Panc1 (cell line): ENCODE measurements at regions not wholly inside any gene's neighbourhood (a gene's known extent, or its start where the extent isn't known, plus 50 kb on each side); places are given as distances from the start of the nearest gene placed in this dataset.

Source experiments
- ATAC-seq: fragments of 200-7000 bp; cut with Tn5 transposase; 2 replicates; pipeline ENCODE4 v1.9.1; 2020; ENCODE audit warnings: mild to moderate bottlenecking, moderate library complexity
- BruUV-seq: library from RNA; stranded (reverse); fragments of 400-500 nt; replicated peaks from 2 replicates; lab custom pipeline; 2021; lab: Mats Ljungman, UMichigan
- CTCF ChIA-PET: fragments of 300-600 bp; sonication (Branson Sonifier 250); formaldehyde crosslinking; loops from one replicate; lab custom pipeline; 2022; ENCODE audit warnings: antibody characterized with exemption; lab: Charles Lee
- POLR2A ChIA-PET: fragments of 300-600 bp; sonication (Branson Sonifier 250); formaldehyde crosslinking; loops from one replicate; lab custom pipeline; 2022; ENCODE audit warnings: antibody characterized with exemption; lab: Charles Lee
- DNase-seq: peaks from one replicate; pipeline ENCODE4 v3.0.0-alpha.2; 2010; ENCODE audit warnings: low read depth, low spot score
- H3K27ac ChIP-seq: 2 replicates; pipeline ENCODE4 v1.5.1; 2011; ENCODE audit warnings: mild to moderate bottlenecking, low read length, inconsistent platforms
- H3K27me3 ChIP-seq: fragments of 200-500 bp; sonication (Bioruptor generic); 2 replicates; pipeline ENCODE4 v1.6.0; 2014; ENCODE audit warnings: low read length, inconsistent platforms; ENCODE audit not compliant: control insufficient read depth, insufficient read depth
- H3K36me3 ChIP-seq: fragments of 200-500 bp; sonication (Bioruptor generic); 2 replicates; pipeline ENCODE4 v1.5.1; 2014; ENCODE audit warnings: inconsistent platforms, mild to moderate bottlenecking, low read length, moderate library complexity; ENCODE audit not compliant: control insufficient read depth, insufficient read depth
- H3K4me1 ChIP-seq: 2 replicates; pipeline ENCODE4 v1.5.1; 2011; ENCODE audit warnings: inconsistent platforms, mild to moderate bottlenecking, low read length, moderate library complexity; ENCODE audit not compliant: control insufficient read depth, insufficient read depth
- H3K4me3 ChIP-seq, 2 experiments: 2 replicates each; pipeline ENCODE4 v1.5.1; 2011 to 2012; ENCODE audit warnings: low read depth in 2 of 2, low read length in 2 of 2, mild to moderate bottlenecking in 2 of 2, inconsistent platforms in 1 of 2, moderate library complexity in 1 of 2
- H3K9me3 ChIP-seq: fragments of 200-500 bp; sonication (Bioruptor generic); 2 replicates; pipeline ENCODE4 v1.5.1; 2014; ENCODE audit warnings: low read depth, mild to moderate bottlenecking, inconsistent platforms, low read length, moderate library complexity; ENCODE audit not compliant: control insufficient read depth, insufficient read depth
- POLR2AphosphoS5 ChIP-seq: IDR thresholded peaks from 2 replicates; pipeline ENCODE4 v1.6.1; 2012; ENCODE audit warnings: mild to moderate bottlenecking, low read depth, low read length, moderate library complexity
- SIN3A ChIP-seq: IDR thresholded peaks from 2 replicates; pipeline ENCODE4 v1.6.1; 2012; ENCODE audit warnings: low read depth, mild to moderate bottlenecking, low read length, moderate library complexity, borderline replicate concordance; ENCODE audit not compliant: insufficient read depth
- TCF7L2 ChIP-seq: IDR thresholded peaks from 2 replicates; pipeline ENCODE4 v1.6.1; 2011; ENCODE audit warnings: mild to moderate bottlenecking, low read depth, low read length, inconsistent platforms
- in situ Hi-C: cut with HindIII; loops from 2 replicates; pipeline ENCODE4 v1.10.0; 2016; ENCODE audit warnings: low sequenced_read_pairs, low pct_unique_long_range_greater_than_20kb
- intact Hi-C: fragments of 100-400 bp; cut with micrococcal nuclease; formaldehyde crosslinking; loops from one replicate; pipeline ENCODE4 v1.10.0; 2022; ENCODE audit not compliant: unreplicated experiment
- TF ChIP-seq, protein P1 (sequence below), 2 experiments: IDR thresholded peaks; 2 replicates each; pipeline ENCODE4 v1.6.1; 2011 to 2012; ENCODE audit warnings: low read depth in 2 of 2, control low read depth in 1 of 2, low read length in 1 of 2, mild to moderate bottlenecking in 1 of 2, moderate library complexity in 1 of 2; ENCODE audit not compliant: insufficient read depth in 1 of 2
- TF ChIP-seq, protein P2 (sequence below): fragments of 450-650 bp; IDR thresholded peaks from 2 replicates; pipeline ENCODE4 v1.5.1; 2017; ENCODE audit warnings: mild to moderate bottlenecking

DNA sequence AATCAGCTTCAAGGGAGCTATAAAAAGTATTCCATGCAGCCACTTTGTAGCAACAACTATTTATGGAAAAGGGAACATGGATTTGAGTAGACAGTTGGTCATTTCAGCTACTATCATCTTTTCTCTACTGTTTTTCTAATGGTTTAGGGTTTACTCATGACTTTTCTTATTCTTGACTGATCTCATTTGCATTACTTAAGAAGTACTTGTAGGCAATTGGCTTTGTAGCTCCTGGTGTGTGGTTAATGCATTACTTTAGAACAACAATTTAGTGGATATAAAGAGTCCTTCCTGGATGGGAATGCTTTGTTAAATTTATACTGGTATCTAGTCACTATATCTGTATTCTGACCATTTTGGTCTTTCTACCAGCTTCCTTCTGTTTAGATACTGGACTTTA lies 59.8 kb upstream of the NTRK2 start:
- Histone ChIP-seq H3K4me1 (no peaks in the 10 kb centered on the region), H3K4me3 (no peak overlapping the region), H3K27me3 (no peaks in the 10 kb centered on the region), H3K36me3 (no peaks in the 10 kb centered on the region), H3K27ac (no peak overlapping the region), H3K9me3 (no peaks in the 10 kb centered on the region)
- CTCF ChIA-PET, result no interaction called here
- in situ Hi-C loops, result no loop called here
- intact Hi-C loops, result no loop called here
- ATAC-seq (no peak), DNase-seq (no peak)
- BruUV-seq, result no TSS peak
- no peak for TF ChIP-seq TCF7L2
- TF ChIP-seq SIN3A, result no peak
- TF ChIP-seq, protein P1, sequence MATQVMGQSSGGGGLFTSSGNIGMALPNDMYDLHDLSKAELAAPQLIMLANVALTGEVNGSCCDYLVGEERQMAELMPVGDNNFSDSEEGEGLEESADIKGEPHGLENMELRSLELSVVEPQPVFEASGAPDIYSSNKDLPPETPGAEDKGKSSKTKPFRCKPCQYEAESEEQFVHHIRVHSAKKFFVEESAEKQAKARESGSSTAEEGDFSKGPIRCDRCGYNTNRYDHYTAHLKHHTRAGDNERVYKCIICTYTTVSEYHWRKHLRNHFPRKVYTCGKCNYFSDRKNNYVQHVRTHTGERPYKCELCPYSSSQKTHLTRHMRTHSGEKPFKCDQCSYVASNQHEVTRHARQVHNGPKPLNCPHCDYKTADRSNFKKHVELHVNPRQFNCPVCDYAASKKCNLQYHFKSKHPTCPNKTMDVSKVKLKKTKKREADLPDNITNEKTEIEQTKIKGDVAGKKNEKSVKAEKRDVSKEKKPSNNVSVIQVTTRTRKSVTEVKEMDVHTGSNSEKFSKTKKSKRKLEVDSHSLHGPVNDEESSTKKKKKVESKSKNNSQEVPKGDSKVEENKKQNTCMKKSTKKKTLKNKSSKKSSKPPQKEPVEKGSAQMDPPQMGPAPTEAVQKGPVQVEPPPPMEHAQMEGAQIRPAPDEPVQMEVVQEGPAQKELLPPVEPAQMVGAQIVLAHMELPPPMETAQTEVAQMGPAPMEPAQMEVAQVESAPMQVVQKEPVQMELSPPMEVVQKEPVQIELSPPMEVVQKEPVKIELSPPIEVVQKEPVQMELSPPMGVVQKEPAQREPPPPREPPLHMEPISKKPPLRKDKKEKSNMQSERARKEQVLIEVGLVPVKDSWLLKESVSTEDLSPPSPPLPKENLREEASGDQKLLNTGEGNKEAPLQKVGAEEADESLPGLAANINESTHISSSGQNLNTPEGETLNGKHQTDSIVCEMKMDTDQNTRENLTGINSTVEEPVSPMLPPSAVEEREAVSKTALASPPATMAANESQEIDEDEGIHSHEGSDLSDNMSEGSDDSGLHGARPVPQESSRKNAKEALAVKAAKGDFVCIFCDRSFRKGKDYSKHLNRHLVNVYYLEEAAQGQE (IDR thresholded peaks at IDR 0.05; ENCODE audit: insufficient read depth in 1 of 2, low read depth in 2 of 2, low read length in 1 of 2), result no peak
- TF ChIP-seq POLR2AphosphoS5, result no peak
- TF ChIP-seq, protein P2, sequence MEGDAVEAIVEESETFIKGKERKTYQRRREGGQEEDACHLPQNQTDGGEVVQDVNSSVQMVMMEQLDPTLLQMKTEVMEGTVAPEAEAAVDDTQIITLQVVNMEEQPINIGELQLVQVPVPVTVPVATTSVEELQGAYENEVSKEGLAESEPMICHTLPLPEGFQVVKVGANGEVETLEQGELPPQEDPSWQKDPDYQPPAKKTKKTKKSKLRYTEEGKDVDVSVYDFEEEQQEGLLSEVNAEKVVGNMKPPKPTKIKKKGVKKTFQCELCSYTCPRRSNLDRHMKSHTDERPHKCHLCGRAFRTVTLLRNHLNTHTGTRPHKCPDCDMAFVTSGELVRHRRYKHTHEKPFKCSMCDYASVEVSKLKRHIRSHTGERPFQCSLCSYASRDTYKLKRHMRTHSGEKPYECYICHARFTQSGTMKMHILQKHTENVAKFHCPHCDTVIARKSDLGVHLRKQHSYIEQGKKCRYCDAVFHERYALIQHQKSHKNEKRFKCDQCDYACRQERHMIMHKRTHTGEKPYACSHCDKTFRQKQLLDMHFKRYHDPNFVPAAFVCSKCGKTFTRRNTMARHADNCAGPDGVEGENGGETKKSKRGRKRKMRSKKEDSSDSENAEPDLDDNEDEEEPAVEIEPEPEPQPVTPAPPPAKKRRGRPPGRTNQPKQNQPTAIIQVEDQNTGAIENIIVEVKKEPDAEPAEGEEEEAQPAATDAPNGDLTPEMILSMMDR, result no peak
- POLR2A ChIA-PET, result no interaction called here

DNA sequence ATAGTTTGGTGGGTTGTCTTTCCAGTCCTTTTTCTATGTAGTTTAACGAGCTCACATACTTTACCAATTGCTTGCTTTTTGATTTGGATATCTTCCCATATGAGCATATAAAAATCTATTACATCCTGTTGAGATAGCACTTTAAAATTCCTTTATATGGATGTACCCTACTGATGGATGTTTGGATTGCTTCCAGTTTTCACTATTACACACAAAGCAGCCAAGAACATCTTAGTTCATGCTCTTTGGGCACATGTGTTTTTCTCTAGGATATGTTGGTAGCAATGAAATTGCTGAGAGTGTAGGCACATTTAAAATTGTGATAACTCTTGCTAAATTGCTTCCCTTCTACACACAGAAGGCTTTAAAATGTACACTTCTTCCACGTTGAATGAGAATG lies 56.1 kb upstream of the NTRK2 start:
- BruUV-seq, result no TSS peak

More for the DNA sequence above, 56.1 kb upstream of the NTRK2 start:
- no peaks in the 10 kb centered on the region for H3K4me1 ChIP-seq
- DNase-seq (no peak), ATAC-seq (no peak)
- H3K27ac ChIP-seq, result no peak overlapping the region
- no peaks in the 10 kb centered on the region for H3K9me3 ChIP-seq
- no peaks in the 10 kb centered on the region for H3K36me3 ChIP-seq
- no peak overlapping the region for H3K4me3 ChIP-seq
- CTCF ChIA-PET, result no interaction called here
- H3K27me3 ChIP-seq, result no peaks in the 10 kb centered on the region
- intact Hi-C loops, result no loop called here
- POLR2A ChIA-PET, result no interaction called here
- TF ChIP-seq POLR2AphosphoS5 (no peak), TCF7L2 (no peak), SIN3A (no peak)
- TF ChIP-seq, protein P1 (IDR thresholded peaks at IDR 0.05; ENCODE audit: insufficient read depth in 1 of 2, low read depth in 2 of 2, low read length in 1 of 2), result no peak
- TF ChIP-seq, protein P2, result no peak
- in situ Hi-C loops, result no loop called here
